Activated CD8-positive, alpha-beta memory T cell treated with anti-CD3 and anti-CD28 coated beads for 24 hours (primary cell): ENCODE measurements at regions not wholly inside any gene's neighbourhood (a gene's known extent, or its start where the extent isn't known, plus 50 kb on each side); places are given as distances from the start of the nearest gene placed in this dataset.

ENCODE experiments used
- DNase-seq: peaks from one replicate; pipeline ENCODE4 v3.0.0-alpha.2; 2020

DNA sequence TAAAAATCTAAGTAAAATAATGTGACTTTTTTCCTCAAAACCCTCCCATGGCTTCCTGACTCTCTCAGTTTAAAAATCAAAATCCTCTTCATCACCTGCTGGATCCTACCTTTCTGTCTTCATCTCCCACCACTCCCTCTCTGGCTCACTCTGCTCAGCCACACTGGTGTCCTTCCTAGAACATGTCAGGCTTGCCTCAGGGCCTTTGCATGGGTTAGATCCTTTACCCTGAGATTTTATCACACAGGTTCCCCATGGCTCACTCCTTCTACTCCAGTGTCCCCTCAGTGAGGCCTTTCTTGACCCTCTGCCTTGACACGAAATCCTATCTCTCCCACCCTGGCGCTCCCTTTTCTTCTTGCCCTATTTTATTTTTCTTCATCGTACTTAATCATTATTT, 141.8 kb downstream of the RPL22L1 start:
- no peak for DNase-seq

DNA sequence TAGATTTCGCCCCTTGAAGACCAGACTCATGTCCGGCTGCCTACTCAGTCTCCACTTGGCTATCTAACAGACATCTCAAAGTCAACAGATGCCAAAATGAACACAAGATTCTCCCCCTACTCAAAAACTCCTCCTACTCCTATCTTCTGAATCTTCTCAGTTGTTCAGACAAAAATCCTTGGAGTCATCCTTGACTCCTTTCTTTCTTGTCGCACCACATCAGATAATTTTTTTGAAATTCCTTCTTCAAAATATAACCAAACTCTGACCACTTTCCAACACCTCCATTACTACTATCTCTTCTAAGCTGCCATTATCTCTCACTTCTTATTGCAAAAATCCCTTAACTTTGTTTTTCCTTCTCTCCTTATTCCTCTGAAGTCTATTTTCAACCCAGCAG, 141.9 kb upstream of the SLC7A14 start:
- DNase-seq = no peak

DNA sequence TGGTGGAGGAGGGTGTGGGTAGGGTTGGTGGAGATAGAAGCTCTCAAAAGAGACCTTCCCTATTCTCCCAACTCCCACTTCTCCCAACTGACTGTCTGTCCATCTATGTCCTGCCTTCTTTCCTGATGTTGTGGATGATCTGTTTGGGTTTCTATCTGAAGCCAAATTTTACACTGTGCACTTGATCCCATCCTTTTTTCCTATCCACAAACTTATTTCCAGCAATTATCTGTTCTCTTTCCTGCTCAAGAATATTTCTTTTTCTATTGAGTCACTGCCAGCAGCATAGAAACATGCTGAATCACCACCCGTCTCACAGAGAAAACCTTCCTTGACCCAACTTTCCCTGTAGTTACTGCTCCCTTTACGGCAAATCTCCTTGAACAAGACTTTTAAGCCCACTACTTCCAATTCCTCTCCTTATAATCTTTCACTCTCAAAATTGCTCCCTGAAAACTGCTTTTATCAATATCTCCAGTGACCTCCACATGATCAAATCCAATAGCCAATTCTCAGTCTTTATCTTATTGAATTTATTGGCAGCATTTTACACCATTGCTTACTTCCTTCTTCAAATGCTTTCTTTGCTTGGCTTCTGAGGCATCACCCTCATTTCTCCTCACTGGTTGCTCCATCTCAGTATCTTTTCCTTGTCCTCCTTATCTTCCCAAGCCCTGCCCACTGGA, 141.2 kb upstream of the SLC7A14 start:
- no peak for DNase-seq

DNA sequence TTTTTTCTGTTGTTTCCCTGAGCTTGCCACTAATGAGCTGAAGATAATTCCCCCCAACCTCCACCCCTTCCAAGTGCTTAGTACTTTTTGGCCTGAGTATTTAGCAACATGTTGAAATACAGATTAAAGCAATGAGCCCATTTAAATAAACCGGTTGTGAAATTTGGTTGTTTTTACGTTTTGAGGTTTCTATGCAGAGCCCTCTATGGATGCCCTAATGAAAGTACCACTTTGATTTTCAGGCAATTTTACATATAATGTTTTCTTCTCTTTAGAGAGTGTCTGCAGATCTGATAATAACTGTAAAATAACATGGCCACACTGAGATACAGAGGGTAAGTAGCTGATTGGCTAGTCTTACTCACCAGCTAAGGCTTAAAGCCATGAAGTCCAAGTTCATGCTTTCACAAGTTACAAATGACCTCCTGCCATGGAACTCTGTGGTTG, 139.4 kb upstream of the SLC7A14 start:
- no peak for DNase-seq

DNA sequence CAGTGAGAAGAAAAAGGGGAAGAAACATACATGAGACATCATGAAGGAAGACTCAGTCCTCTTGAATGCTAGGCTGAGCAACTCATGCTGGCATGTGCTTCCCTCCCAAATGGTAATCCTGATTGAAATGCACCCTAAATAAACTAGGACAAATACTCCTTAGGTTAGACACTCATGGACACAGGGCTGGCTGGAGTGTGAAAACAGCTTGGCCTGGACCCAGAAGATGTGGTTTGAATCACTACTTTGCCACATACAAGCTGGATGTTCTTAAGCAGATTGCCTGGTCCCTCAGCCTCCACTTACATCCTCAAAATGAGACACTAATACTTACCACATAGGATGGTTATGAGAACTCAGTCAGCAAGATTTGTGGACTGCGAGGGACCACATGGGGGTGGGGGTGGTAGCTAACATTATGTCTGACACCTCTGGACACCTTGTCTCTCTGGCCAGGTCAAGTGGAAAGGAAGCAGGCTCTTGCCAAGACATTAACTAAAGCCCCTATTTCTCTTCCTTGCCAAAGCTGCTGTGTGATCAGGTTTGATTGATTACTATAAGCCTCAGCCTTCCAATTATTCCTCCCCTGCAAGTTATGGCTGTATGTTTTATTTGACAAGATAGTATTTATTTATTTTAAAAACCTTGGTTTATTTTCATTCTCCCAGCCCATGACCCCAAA, 138.9 kb upstream of the SLC7A14 start:
- no peak for DNase-seq

DNA sequence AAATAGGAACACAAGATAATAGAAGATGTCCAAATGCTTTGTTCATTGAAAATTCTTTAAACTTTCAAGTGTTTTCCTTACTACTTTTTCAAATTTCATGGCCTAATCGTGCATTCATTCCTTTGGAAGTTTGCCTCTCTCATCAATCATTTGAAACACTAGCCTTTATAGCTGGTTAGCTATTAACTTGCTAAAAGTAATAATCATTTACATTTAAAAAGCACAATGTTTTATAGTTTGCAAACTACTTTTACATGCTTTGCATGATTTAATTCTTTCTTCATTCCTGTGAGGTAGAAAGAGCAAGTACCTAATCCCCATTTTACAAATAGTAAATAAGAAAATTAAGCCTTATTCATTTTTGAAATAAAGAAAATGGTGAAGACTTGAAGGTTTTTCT, 137.4 kb upstream of the SLC7A14 start:
- DNase-seq = no peak

DNA sequence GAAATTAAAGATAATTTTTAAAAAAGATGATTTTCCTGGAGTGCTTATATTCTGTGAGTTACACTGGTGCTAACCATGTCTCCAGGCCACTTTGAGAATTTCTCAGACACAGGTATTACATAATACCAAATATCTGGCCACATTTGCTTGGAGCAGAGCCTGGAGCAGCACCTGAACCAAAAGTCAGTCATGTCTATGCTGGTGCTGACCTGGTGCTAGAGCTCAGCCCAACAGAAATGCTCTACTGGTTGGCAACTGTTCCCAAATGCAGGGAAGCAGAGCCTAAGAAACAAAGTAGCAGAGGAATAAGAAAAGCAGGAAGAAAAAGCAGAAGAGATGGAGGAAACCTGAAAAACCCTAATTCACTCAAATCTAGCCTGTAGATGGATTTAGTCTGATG, 135.7 kb upstream of the SLC7A14 start:
- DNase-seq = no peak

DNA sequence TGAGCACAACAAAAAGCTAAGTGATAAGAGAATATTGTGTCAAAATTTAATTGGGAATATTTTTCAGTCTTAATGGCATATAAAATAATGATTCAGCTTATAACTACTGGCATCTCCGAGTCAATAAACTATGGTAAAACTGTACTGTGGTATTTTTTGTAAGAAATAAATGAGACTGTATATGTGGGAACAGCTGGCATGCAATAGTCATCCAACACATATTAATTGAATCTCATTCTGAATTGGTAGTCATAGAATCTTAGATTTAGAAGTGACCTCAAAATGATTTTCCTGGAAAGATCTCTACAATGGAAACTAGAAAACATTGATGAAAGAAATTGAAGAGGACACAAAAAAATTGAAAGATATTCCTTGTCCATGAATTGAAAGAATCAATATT, 133.4 kb upstream of the SLC7A14 start:
- DNase-seq = no peak

DNA sequence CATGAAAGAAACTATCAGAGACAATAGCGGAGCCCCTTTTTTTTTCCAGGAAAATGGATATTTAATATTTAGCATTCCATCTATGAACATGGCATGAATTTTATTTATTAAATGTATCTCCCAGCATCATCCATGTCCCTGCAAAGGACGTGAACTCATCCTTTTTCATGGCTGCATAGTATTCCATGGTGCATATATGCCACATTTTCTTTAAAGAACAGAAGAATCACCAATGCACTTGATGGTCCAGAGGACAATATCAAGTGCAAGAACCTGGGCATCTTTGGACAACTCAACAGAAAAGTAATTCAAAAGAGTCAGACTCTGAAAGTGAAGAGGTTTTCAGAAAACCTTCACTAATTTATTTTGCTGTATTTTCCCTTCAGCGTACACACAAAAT, 133.0 kb upstream of the SLC7A14 start:
- DNase-seq = no peak

DNA sequence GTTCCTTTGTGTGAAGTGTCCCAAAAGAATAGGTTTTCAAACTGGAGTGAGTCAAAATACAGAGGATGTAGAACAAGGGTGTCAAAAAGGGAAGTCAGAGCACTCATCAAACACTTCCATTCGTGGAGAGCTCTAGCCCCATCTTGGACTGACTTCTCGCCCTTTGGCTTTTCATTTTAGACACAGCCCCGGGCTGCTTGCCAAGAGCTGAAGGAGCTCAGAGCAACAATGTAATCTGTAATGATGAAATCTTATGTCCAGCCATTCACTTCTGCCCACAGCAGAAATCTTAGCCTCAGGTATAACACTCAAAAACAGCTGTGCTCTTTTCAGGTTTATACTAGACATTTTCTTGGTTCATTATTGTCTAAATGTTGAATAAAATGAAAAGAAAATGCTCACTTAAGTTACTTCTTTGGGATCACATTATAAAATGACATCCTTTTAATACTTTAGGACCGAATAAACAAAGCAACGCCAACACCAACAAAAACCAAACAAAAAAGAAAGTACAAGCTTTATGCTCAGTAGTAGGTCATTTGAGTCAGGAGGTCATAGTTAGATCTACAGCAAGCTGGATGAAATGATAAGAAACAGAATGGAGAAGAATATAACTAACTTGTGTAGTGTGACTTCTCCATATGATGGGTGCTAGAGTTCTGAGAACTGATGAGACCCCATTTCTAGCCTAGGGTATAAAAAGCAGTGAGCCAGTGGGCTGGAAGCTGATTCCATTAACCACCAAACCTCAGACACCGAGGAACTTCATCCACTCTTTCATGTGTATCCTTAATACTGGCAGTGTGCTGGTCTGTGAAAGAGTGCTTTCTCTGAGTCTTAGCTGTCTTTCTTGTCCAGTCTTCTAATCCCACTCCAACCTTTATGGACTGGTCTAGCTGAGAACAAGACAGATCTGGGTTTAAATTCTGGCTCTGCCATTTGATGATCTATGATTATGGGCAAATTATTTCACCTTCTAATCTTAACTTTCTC, 131.8 kb upstream of the SLC7A14 start:
- DNase-seq = no peak

DNA sequence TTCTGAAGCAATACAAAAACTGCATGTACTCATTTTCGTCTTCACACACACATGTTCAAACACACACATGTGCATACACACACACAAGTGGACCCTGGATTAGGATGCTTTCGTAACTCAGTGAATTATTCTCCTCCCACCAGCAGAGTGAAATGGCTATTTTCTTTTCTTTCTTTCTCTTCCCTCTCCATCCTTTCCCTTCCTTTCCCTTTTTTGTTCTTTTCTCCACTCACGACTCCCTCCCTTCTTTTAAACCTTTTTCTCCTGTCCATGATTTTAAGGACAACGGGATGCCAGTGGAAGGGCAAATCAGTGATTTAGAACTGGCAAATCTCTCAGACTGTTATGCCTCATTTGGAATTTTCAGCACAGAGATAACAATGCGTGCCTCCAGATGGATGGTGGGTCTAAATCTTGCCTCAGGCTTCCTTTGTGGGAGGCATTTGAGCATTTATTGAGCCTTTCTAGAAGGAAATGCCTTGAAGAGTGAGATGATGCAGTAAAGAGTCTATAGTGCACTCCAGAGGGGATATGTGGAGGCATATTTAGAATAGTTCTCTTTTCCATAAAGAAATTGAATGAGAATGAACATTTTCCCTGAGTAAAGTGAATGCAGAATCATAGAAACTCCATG, 130.4 kb upstream of the SLC7A14 start:
- DNase-seq = no peak

DNA sequence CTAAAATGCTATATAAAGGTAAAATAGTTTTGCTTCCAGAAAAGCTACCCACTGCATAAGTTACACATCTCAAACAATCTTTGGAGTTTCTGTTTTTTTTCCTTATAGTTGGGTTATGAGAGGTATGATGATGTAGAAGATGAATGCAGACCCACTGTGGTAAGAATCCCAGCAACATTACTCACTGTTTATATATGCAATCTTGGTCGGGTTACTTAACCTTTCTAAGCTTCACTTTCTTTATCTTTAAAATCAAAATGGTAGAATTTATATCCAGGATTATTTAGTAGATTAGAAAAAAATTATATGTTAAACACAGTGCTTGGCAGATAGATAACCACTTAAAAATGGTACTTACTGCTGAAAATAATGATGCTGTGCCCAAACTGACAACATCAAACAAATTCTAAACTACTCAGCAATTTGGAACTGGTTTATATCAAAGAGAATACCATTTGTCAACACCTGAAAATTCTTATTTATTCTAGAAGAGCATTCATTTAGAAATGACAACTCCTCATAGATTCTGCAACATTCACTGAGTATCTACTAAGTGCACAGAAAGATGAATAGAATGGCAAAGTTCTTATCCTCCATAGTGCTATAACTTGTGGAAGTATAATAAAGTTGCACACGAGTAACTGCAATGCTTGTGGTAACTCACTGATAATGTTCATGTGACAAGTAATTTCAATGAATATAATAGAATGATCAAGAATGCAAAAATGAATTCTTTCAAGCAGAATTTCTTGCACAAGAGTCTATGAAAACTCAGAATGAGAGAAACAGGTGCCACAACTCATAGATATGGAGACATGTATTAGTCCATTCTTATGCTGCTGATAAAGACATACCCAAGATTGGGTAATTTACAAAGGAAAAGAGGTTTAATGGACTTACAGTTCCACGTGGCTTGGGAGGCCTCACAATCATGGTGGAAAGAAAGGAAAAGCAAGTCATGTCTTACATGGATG, 129.0 kb upstream of the SLC7A14 start:
- DNase-seq = no peak

DNA sequence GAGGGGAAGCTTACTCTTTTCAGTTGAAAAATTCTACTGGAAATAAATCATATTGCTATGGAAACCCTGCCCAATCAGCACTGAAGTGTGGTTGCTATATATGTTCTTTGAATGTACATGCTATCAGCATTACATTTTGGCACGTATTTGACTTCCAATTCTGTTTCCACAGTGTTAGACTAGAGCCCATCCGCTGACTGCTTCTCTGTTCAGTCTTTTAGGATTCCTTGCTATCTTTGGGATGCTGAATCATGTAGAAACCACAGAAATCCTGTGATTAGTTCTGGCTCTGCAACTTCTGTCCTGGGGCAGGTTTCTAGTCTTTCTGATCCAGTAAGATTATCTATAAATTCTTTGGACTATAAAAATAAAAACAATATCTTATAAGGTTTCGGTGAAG, 128.2 kb upstream of the SLC7A14 start:
- DNase-seq = no peak

DNA sequence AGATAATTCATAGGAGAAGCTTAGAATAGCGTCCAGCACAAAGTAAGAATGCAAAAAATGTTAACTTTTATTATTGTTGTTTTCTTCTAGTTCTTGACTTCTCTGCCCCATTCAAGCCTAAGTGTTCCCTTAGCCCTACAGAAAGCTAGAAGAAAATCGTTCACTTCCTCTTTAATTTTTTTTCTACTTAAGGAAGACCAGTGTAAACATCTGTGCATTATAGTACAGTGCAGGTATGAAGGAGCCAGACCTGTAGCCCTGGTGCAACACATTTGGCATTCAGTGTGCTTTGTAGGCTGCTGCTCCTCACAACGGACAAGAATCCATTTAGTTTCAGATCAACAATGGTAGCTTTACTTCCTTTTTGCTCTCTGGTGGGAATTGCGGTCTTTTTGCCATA, 127.8 kb upstream of the SLC7A14 start:
- DNase-seq = no peak

DNA sequence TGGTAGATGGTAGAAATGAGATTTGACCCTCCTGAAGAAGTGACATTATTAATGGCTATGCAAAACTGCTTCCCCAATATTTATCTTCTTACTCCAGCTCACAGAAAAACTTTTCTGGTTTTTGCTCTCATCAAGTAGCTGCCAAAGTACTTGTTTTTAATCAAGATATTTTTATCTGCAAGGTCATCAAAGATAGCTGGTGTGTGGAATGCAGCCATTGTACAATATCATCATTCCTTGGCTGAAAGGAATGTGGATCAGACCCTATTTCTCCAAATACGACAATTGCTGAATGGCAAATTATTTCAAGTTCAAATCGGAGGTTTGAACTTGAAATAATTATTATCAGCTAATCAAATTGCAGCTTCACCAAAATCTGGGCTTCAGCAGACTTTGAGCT, 126.9 kb upstream of the SLC7A14 start:
- DNase-seq = no peak

DNA sequence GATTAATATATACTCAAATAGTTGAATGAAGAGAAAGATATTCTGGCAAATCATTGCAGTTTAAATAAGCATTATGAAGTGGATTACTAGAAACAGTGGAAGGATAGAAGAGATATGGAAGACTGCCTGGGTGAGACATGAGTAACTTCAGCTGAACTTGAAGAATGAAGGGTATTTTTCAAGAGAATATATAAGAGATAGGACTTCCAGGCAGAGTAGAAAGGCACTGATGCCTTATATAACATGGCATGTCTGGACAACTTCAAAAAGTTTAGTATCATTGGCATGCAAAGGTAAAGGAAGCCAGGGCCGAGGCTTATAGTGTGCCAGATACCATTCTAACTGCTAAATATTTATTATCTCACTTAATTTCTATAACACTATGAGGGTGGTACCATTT, 126.5 kb upstream of the SLC7A14 start:
- no peak for DNase-seq

DNA sequence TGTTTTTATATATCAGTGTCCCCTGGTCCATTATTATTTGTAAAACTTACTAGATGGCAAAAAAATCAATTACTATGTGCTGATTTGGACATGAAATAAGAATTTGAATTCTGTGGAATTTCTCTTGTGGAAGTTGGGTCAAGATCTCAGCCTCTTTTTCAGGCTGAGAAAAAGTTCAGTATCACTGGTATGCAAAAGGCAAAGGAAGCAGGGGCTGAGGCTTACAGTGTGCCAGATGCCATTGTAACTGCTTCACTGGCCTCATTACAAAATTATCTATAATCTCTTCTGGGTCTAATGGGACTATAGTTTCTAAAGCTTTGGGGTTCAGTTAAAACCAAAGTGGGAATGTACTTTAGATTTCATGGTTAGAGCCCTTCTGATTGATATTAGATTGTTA, 125.9 kb upstream of the SLC7A14 start:
- no peak for DNase-seq

DNA sequence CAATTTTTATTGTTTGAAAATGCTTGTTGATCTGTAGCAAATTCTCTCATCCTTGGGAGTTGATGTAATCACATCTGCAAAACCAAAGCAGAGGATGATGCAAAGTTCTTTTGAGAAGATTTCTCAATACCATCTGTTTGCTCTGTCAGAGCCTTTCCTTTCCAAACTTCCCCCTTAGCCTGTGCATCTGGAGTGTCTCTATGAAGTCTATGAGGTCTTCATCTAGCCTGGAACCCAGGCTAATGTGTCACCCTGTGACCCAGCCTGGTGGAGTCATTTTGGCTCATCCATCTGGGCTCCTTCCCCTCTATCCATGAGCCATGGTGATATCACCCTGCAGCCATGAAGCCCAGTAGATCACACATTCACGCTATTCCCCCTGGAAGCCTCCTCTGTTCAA, 123.2 kb upstream of the SLC7A14 start:
- DNase-seq = no peak

DNA sequence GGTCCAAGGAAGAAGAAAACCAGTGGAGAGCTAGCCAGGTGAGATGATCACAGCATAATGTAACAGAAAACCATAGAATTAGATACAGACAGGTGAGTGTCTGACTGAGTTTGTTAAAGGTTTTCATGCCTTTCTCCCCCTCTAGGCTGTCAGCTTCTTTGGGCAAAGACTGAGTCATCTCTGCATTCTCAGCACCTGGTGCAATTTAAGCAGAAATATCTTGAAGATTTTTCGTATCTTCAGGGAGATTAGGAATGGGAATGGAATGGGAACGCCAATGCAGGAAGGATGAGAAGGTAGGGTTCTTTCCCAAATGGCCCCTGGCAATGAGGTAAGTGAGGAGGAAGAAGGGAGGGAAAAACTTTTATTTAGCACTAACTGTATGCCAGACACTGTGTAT, 122.0 kb upstream of the SLC7A14 start:
- DNase-seq = no peak

DNA sequence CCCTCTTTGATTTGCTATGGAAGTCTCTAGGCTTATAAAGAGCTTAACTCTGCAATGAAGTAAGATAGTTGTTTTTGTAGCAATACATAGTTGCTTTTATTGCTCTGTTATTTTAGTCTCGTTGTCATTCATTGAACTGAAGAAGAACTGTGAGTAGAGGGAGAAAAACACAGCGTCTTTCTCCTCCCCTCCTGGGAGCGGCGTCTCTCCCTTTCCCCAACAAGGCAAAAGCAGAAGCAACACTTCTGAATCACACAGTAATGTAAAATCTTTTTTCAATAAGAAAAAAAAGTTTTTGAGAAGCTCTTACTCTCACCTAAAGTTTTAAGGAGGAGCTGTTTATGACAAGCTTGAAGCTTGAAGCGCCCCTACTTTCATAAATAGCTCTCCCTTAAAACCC, 119.3 kb upstream of the SLC7A14 start:
- DNase-seq = no peak

DNA sequence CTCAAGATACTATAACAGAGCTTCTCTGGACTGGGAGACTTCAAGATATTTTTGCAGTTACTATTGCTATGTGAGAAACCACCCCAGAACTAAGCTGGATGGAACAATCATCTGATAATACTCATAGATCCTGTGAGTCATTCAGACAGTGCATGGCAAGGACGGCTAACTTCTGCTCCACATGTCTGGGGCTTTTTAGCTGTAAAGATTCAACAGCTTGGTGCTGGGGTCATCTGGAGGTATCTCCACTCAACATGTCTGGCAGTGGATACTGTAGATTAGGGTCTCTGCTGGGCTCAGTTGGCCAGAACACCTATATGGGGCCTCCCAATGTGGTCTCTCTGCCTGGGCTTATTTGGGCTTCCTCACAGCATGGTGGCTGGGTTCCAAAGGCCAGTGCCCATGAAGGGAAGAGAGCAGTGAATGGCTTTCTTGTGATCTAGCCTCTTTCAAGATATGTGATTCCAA, 117.3 kb upstream of the SLC7A14 start:
- DNase-seq = no peak
